CD4-positive, alpha-beta T cell treated with Interleukin-15 for 1 hour (primary cell): ENCODE measurements at regions not wholly inside any gene's neighbourhood (a gene's known extent, or its start where the extent isn't known, plus 50 kb on each side); places are given as distances from the start of the nearest gene placed in this dataset.

ENCODE experiments used
- DNase-seq: peaks from one replicate; pipeline ENCODE4 v3.0.0-alpha.2; 2020

DNA sequence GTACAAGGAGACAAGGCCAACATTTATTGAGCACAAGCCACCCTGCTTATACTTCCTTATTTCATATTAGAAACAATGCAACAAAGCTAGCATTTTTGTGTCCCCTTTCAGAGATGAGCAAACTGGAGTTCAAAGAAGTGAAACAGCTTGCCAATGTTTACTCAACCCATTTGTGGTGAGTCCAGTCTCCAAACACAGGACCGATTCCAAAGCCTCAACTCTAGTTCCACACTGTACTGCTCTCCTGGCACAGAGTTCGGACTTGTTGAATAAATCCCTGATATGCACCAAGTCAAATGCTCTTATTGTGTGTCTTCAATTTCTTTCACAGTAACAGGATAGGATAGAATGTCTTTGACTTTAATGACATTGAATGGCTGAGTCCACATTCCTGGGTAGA, 604.8 kb upstream of the BRINP1 start:
- no peak for DNase-seq

DNA sequence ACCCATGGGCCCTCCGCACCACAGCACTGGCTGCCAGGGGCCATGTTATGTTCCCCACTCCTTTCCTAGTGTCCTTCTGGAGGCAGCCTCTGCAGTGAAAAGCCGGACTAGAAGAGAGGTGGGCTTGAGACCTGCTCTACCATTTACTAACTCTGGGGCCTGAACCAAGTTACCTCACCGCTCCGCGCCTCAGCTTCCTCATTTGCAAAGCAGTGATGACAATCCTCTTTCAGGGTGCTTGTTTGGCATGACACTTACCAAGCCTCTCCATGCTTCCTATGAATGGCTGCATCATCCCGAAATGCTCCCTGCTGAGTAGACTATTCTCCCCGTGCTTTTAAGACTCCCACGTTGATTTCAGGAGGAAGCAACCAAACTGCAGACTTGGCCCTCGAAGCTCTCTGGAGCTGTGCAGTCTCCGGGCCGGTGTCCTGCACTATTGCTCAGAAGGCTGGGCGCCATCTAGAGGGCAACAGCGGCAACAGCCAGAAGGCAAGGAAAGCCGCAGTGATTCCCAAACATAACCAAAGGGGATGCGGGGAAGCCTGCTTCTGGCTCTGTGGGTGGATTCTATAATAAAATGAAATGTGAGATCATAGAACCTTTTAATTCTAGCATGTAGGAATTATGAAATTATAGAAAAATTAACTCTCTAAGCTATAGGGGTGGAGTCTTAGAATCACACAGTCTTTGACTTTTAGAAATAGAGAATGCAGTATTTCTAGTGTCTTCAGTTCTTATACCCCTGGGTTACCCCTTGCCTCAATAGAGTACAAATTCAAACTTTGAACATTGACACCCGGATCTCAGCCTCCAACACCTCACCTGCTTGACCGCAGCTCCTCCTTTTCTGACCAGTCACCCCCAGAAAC, 599.8 kb upstream of the BRINP1 start:
- peak; percentile 22 for DNase-seq

DNA sequence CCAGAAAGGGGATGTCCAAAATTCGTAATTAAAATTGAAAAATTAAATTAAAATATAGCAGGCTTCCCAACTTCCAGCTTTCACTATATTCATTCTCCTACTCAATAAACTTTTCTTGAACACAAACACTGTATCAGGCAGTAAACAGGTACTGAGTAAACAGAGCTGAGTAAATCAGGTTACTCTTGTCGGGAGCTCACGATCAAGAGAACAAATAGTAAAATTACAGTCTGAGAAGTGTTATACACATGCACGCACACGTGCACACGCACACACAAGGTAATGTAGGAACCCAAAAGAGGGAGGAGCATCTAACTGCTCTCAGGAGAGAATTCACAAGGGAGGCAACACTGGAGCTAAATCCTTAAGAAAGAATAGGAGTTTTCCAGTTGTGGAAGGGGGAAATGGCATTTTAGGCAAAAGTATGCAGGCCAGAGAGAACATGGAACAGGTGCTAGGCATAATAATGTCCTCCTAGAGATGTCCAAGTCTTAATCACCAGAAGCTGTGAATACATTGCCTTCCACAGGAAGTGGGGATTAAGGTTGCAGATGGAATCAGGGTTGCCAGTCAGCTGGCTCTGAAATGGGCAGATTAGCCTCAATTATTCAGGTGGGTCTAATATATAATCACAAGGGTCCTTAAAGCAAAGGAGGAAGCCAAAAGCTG, 598.8 kb upstream of the BRINP1 start:
- DNase-seq = no peak

DNA sequence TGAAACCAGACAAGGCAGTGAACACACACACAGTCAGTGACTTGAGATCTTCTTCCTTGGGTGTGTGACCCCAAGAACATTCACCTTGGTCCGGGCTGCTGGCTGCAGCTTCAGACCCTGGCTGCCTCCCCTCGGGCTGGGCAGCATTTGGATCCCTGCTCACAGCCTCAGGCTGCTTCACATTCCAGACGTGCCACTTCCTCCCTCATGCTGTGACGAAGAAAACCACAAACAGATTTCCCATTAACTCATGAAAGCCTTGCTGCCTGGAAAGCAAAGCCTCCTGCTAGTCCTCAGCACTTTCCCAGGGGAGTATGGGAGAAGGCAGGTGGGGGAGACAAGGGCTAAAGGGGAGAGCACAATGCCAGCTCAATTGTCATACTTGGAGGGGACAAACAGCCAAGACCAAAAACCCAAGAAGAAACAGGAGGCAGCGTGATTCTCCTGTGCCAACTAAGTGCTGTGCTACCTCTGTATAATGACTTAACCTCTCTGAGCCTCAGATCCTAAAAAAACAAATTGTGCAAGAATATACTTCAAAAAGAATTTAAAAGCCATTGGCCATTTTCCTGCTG, 594.6 kb upstream of the BRINP1 start:
- DNase-seq = no peak

DNA sequence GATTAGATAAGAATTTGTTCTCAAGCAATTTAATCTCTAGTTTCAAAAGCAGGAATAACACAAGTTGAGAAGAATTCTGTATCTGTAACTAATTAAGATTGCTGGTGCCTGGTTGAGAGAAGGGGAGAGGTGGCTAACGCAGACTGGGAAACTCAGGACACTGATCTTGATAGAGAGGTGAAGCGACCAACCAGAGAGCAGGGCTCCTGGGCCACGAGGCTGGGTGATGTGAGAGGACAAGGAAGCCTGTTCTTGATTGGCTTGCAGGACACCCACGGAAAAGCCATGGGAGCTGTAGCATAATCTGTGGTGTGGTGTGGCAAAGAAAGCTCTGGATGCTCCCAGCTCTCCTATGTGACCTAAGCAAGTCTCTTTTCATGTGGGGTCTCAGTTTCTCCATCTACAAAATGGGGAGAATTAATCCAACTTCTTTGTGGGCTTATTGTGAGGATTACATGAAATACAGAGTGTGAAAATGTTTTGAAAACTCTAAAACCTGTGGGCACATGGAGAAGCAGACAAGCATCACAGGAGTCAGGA, 594.1 kb upstream of the BRINP1 start:
- DNase-seq = no peak

DNA sequence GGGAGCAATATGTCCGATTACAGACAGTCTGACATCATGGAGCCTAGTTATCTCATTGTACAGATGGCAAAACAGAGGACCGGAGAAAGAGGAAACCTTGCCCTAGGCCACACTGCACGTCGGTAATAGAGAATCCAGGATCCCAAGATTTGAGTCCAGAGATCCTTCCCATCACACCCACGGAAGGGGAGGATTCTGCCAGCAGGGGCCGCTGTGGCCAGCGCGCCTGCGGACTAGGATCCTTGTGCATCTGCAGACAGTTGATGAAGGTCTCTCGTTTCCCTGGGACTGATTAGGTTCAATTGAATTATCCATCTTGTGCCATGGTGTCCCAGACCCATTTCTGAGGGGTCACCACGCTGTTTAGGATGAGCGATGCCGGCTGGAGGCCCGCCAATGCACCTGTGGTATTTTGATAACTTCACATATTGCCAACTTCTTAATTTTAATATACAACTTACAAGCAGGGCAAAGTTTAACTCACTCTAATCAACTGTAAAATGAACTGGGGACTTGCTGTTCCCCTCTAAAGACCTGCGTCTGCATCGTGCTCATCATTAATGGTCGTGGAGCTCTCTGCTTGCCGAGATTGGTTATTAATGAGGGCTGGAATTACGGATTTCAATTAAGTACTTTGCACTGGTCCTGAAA, 592.7 kb upstream of the BRINP1 start:
- no peak for DNase-seq

DNA sequence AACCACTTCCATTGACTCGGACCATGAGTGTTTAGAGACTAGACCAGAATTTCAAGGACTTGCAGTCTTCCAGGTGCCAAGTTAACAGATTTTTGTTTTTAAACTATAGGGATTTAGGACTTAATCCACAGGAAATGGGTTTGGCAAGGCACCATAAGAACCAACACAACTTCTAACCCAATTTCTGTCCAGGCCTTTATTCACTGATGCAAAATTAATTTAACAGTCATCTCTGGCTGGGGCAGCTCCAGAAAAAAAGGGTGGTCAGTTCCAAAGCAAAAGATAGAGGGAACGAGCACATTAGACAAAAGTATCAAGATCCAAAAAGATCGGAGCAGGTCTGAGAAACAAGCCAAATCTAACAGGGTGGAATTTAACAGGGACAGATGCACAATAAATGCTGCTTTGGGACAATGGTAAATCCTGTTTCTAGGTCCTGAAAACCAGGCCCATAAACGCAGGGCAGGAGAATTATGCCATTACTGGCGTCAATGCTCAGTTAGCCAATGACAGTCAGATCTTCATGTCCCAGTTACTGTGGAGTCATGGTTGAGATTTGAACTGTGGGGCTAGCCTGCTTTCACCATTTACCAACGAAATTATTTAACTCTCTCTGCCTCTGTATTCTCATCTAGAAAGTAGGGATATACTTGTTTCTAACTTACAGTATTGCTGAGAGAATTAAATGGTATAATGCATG, 590.8 kb upstream of the BRINP1 start:
- DNase-seq = no peak

DNA sequence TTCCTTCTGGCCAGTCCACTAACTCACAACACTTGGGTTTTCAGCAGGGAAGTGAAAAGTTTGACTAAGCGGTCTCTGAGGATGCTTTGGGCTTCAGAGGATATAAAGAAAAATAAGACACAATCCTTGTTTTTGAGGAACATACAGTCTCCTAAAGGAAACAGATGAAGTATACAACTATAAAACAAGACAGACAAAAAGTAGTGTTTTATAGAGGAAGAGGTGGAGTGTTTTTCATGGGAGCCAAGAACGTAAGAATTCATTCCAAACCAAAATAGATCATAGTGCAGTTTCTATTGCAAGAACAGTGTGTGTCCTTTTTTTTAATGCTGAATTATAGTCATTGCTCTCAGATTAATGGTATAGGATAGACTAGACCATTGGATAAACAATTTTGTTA, 586.9 kb upstream of the BRINP1 start:
- DNase-seq = no peak

DNA sequence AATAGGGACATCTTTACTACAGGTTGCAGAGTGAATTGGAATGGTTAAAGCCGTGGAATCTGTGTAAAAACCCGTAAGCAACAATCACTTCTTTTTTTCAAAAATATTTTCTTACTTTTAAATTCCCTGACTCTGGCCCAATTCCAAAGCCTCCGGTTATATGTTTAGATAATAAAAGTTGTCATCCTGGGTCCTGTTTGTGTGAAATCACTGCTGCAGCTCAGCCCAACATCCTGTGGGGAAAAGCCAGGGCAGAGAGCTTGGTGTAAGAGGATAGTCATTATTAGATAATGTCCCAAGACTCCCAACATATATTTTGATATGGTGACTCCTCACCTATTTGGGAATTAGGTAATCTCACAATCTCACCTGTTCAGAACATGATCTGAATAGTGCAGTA, 586.0 kb upstream of the BRINP1 start:
- no peak for DNase-seq

DNA sequence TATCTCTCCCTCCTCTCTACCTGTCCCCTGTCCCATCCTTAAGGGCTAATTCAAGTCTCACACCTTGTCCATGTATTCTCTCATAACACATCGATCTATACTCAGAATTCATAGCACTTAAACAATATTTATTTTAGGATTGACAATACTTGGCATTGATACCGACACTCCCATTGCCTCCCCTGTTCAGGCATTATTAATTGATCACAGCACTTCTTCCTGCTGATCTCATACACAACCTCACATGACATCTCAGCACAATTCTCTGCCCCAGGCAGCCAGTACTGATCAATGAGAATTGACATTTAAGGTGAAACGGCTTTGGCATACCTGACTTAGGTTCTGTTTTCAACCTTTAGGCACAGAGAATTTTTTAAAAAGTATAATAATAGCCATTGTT, 582.4 kb upstream of the BRINP1 start:
- DNase-seq = no peak

DNA sequence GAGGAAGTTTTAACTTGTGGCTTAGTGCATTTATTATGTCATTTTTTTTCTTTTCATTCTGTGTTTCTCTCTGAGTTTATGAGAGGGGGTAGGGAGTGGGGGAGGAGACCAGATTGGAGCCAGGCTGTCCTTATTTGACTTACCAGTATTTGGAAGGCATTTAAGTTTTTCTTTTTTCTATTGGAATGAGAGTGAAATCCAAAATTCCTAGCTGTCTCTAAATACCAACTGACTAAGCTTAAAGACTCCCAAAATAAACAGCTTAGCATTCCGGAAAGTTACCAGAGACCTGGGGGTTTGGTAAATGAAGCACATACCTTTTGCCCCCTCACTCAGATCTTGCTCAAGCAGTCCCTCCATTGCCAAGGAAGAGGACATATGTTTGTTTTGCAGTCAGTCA, 581.9 kb upstream of the BRINP1 start:
- DNase-seq = no peak

DNA sequence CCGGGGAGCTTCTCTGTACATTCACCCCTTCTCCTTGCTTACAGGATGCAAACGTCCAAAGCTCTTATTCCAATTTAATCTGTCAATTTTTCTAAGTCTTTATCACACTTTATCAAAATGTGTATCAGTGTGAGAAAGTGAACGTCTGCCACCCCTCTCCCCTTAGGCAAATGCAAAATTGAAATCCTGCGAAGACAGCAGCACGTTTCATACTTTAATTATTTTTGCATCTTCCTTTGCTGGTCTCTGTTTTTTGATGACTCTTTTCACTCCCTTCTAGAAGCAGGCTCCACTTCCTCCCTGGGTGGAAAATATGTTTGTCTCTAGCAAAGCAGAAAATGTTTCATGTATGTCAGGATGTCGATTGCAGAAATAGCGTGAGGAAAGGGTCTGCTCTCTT, 576.5 kb upstream of the BRINP1 start:
- DNase-seq = no peak

DNA sequence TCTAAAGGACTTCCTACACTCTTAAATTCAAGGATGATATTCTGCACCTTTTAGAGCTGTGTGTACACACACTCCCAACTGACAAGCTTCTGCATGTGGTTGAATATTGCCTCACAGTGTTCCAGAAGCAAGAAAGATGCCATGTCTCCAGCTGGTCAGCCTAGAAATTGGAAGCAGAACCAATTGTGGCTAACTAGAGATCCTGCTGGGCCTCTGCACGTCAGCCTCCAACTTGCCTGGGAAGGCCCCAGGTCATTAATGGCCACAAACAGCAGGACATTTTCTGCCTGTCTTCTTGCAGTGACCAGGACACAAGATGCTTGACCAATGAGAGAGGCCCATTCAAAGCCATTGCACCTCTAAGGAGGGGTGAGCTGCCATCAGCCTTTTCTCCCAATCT, 571.9 kb upstream of the BRINP1 start:
- DNase-seq = no peak

DNA sequence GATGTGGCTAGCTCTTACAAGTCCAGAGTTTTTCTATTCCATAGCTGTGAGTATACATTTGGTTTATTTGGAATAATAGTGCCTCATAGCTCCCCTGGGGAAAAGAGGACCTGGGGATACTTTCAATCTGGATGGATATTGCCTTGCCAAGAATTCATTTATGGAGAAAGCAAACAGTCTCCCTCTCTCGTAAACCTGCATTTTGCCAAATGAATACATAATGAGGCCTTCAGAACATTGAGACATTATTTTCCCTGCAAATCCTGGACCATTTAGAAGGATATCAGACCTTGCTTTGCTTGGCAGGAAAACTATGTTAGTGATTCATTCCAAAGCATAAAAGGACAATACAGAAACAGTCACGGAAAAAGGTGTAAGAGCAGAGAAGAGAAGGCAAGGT, 569.6 kb upstream of the BRINP1 start:
- DNase-seq = no peak

DNA sequence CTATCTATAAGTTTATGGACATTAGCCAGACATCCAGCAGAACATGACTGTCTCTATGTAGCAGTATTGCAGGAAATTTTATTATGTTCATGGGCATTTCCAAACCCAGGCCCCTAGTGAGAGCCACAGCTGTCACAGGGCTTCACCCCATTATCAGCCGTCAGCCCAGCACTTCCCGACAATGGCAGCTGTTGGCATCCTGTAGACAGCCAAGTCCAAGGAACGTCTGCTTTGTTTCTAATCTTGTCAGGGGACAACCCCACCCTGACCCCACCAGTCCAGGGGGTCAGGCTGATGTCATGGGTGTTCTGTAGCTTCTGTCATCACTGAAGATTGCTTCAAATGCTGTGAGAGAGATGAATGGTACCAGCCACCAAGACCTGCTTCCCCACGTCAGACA, 565.3 kb upstream of the BRINP1 start:
- DNase-seq = no peak

DNA sequence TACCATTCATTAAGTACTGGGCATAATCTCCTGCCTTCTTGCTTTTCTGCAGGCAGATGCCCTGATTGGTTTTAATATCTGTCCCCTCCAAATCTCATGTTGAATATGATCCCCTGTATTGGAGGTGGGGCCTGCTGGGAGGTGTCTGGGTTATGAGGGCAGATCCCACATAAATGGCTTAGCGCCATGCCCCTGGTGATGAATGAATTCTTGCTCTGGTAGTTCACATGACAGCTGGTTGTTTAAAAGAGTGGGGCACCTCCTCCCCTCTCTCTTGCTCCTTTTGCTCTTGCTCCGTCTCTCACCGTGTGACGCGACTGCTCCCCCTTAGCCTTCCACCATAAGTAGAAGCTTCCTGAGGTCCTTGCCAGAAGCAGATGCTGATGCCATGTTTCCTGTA, 564.0 kb upstream of the BRINP1 start:
- no peak for DNase-seq

DNA sequence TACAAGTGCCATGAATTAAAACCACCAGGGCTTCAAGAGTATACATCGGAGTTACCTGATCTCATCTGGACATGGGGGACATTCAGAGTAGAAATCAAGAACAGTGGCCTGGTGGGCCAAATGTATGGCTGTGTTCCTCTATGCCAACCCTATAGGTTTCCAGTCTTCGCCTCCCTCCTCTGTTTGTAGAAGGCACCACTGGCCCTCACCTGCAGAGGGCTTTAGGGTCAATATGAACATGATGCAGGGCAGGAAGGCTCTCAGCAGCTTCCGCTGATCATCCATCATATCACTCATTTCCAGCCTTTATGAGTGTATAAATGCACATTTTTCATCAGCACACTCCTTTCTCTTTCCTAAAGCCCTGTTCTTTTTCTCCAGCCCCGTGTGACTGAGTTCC, 555.5 kb upstream of the BRINP1 start:
- DNase-seq = no peak

DNA sequence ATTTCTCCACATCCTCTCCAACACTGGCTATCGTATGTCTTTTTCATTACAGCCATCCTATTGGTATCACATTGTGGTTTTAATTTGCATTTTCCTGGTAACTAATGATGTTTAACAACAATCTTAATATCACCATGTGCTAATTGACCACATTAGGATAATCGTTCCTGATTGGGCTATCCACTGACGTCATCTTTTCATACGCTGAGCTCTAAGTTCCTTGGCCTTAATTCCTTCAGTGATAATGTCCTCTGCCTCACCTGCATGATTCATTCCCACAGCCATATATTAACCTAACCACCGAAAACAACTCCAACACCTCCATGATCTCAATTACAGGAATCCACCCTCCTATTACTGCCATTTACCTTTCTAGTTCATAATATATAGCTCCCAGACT, 547.9 kb upstream of the BRINP1 start:
- no peak for DNase-seq

DNA sequence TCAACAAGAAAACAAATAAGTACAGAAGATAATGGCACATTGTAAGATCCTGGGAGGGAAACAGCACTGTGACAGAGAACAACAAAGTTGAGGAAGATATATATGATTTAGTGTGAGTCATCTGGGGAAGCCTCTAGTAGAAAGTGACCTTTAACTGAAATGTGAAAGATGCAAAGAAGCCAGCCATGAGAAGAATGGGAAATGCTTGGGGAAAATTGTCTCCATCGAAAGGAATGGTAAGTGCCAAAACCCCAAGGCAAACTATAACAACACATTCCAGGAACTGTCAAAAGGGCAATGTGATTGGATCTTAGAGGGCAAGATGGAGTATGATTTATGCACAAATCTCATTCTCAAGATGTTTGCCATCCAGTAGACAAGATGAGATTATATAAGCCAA, 537.8 kb upstream of the BRINP1 start:
- no peak for DNase-seq

DNA sequence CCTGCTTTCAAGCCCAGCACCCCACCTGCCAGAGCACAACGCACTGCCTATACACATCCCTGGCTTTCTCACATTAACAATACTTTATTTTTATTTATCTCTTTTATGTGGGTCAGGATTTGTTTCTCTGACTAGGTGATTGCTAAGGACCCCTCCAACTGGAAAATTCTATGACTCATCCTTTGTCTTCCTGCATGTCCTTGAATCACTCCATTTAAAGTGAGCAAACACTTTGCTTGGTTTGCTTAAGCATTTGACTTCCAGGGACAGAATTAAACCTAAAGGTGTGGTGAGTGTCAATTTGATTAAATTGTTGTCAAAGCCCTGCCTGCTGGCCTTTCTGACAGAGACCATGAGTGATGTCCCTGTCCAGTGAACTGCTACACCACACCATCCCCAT, 536.5 kb upstream of the BRINP1 start:
- DNase-seq = no peak

DNA sequence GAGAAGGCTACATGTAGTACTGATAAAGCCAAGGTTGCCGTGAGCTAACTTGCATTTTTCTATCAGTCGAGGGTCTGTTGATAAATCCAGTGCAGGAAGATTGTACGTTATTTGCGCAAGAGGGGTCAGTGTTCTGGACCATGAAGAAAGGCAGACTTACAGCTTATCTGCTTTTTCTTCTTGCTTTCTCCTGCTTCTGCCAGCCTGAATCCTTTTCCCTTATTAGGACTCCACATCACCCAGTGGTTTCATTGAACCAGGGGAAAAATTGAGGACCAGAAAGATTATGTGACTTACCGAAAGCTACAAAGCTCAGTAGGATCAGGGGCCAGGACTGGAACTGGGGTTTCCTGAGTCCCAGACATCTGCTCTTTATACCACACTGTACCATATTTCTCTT, 534.6 kb upstream of the BRINP1 start:
- DNase-seq = no peak

DNA sequence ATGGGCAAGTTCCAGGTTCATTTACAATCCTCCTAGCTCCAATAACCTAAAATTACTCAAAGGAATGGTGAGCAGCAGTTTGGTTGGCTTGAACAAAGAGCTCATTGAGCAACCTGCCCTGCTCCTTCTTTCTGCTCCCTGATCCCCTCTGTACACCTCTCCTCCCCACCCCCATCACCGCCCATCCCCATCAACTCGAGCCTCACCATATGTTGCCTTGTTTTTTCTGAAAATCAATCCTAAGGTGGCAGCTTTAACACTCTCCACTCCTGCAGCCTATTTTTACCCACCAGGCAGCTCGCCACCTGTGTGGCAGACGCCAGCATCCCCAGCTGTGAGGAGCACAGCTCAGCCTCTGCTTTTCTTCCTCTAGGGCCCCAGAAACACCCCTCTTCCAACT, 533.4 kb upstream of the BRINP1 start:
- no peak for DNase-seq

DNA sequence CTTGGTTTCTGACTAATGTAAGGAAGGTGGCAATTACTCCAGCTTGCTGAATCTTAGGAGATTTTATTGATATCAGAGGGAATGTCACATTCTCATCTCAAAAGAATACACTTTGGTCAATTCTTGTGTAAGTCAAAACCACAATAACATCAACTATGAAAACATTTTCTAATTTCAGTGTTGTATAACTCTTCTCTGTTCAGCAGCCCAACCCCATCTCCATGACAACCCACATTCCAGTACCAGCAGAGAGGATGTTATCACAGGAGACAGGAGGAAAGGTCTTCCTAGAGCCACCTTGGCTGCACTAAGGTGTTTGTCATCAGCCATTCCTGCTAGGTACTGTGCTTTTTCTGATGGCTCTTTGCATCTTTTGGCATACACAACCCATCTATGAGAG, 529.1 kb upstream of the BRINP1 start:
- no peak for DNase-seq
